GM06990 (cell line): ENCODE measurements at regions not wholly inside any gene's neighbourhood (a gene's known extent, or its start where the extent isn't known, plus 50 kb on each side); places are given as distances from the start of the nearest gene placed in this dataset.

Source experiments
- DNase-seq: peaks from one replicate; pipeline ENCODE4 v3.0.0-alpha.2; 2011; ENCODE audit not compliant: insufficient read length; ENCODE audit errors: extremely low read depth
- H3K27me3 ChIP-seq: replicated peaks from 2 replicates; pipeline ENCODE4 v1.6.0; 2011; ENCODE audit warnings: low read length; ENCODE audit not compliant: control insufficient read depth, insufficient read depth
- H3K36me3 ChIP-seq: 2 replicates; pipeline ENCODE4 v1.5.1; 2011; ENCODE audit warnings: low read length; ENCODE audit not compliant: control insufficient read depth, insufficient read depth
- H3K4me3 ChIP-seq: replicated peaks from 2 replicates; pipeline ENCODE4 v1.5.1; 2011; ENCODE audit warnings: low read depth, mild to moderate bottlenecking, control low read depth, low read length
- CTCF ChIP-seq: IDR thresholded peaks from 2 replicates; pipeline ENCODE4 v1.5.1; 2011; ENCODE audit warnings: low read length, control low read depth, mild to moderate bottlenecking, inconsistent platforms; ENCODE audit not compliant: insufficient read depth, poor library complexity, severe bottlenecking

- H3K36me3 ChIP-seq = no peaks in the 10 kb centered on the region
- no peak for TF ChIP-seq CTCF
- H3K27me3 ChIP-seq = no peaks in the 10 kb centered on the region
- DNase-seq = no peak
- H3K4me3 ChIP-seq = no peak overlapping the region
Measured at GRCh38 chr3:69560818-69561217, 174.9 kb upstream of the FRMD4B start.

- no peak for TF ChIP-seq CTCF
- Histone ChIP-seq H3K27me3 (no peaks in the 10 kb centered on the region), H3K36me3 (no peaks in the 10 kb centered on the region), H3K4me3 (no peak overlapping the region)
- no peak for DNase-seq
Measured at GRCh38 chr3:69560116-69560515, 174.2 kb upstream of the FRMD4B start.

GRCh38 chr3:69558912-69559311 is 173.0 kb upstream of the FRMD4B start:
- H3K4me3 ChIP-seq = no peak overlapping the region
- no peaks in the 10 kb centered on the region for H3K27me3 ChIP-seq
- no peak for TF ChIP-seq CTCF
- DNase-seq = no peak
- no peaks in the 10 kb centered on the region for H3K36me3 ChIP-seq

GRCh38 chr3:69554576-69554975 is 168.7 kb upstream of the FRMD4B start:
- Histone ChIP-seq H3K27me3 (no peaks in the 10 kb centered on the region), H3K4me3 (no peak overlapping the region), H3K36me3 (no peaks in the 10 kb centered on the region)
- no peak for TF ChIP-seq CTCF
- no peak for DNase-seq

GRCh38 chr3:69553888-69554287 is 168.0 kb upstream of the FRMD4B start:
- no peak overlapping the region for H3K4me3 ChIP-seq
- no peaks in the 10 kb centered on the region for H3K27me3 ChIP-seq
- no peak for DNase-seq
- no peaks in the 10 kb centered on the region for H3K36me3 ChIP-seq
- no peak for TF ChIP-seq CTCF

GRCh38 chr3:69547461-69547880 is 161.6 kb upstream of the FRMD4B start:
- TF ChIP-seq CTCF = no peak
- DNase-seq = no peak
- Histone ChIP-seq H3K27me3 (no peaks in the 10 kb centered on the region), H3K4me3 (no peak overlapping the region), H3K36me3 (no peaks in the 10 kb centered on the region)
